NCI-H526 treated with DMSO at 0.1 percent for 48 hours (cell line): ENCODE measurements at regions not wholly inside any gene's neighbourhood (a gene's known extent, or its start where the extent isn't known, plus 50 kb on each side); places are given as distances from the start of the nearest gene placed in this dataset.
"Not testable (repeated sequence)": the region's sequence is repeated elsewhere in the genome, so short reads cannot be mapped to it uniquely, and the experiment has no call there.

Source experiments
- DNase-seq: peaks from one replicate; lab custom pipeline; 2025; lab: John Stamatoyannopoulos, UW

GRCh38 chr10:63077800-63078199, 55.3 kb upstream of the NRBF2 start:
- DNase-seq = no peak

DNA sequence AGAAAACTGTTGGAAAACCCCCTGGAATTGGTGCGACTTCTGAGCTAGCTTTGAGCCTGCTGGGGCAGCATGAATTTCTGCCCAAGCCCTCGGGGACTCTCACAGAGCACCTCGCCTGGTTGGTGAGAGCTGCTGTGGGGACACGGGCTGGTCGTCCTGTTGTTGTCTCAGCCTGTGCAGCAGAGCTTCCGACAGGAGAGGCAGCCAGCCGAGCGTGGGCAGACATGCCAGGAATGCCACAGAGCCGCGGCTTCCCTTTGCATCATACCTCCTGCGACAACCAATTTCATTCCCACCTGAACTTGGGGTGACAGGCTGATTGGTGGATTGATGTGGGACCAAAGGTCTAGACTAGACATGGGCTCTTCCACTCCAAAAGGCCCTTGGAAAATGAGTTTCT, 60.2 kb upstream of the NRBF2 start:
- no peak for DNase-seq

GRCh38 chr10:63071145-63071544, 62.0 kb upstream of the NRBF2 start:
- DNase-seq = no peak

GRCh38 chr10:63069318-63069717, 63.8 kb upstream of the NRBF2 start:
- DNase-seq = no peak

DNA sequence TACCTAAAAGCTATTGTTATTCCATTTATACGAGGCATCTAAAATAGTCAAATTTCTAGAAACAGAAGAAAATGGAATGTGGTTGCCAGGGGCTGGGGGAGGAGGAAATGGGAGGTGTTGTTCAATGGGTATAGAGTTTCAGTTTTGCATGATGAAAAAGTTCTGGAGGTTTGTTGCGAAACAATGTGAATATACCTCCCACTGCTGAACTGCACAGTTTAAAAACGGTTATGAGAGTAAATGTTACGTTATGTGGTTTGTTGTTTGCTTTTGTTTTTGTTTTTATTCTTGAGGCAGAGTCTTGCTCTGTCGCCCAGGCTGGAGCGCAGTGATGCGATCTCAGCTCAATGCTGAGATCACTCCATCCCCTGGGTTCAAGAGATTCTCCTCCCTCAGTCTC, 64.9 kb upstream of the NRBF2 start:
- peak; percentile 9 for DNase-seq

DNA sequence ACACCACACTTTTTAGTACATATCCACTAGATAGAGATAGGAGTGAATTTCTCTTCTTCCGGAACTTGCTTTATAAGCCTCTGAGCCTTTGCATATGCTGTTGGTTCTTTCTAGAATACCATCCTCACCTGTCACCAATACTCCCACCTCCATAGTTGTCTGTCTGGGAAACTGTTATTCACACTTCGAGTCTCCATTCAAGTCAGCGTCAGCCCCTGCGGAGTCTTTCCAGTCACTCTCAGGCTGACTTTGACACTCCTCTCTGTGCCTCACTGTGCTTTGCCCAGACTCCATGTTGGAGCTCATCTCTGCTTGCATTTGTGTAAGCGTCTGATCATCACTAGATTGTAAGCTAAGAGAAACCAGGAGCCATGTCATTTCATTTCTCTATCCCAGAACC, 66.5 kb upstream of the NRBF2 start:
- no peak for DNase-seq

GRCh38 chr10:63064706-63065105, 68.4 kb upstream of the NRBF2 start:
- DNase-seq = no peak

GRCh38 chr10:63058236-63058635, 74.9 kb upstream of the NRBF2 start:
- no peak for DNase-seq

- no peak for DNase-seq
Measured at GRCh38 chr10:63057509-63057908, 75.6 kb upstream of the NRBF2 start.

DNA sequence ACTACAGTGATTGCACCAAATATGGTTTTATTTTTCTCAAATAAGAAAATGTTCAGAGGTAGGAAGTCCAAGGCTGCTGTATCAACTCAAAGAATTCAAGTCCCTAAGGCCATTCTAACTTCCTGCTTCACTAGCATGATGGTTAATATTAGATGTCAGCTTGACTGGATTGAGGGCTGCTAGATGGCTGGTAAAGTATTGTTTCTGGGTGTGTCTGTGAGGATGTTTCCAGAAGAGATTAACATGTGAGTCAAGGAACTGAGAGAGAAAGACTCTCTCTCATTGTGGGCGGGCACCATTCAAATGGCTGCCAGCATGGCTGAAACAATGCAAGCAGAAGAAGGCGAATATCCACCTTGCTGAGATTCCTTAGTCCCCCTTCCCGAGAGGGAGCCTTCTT, 77.4 kb upstream of the NRBF2 start:
- no peak for DNase-seq

DNA sequence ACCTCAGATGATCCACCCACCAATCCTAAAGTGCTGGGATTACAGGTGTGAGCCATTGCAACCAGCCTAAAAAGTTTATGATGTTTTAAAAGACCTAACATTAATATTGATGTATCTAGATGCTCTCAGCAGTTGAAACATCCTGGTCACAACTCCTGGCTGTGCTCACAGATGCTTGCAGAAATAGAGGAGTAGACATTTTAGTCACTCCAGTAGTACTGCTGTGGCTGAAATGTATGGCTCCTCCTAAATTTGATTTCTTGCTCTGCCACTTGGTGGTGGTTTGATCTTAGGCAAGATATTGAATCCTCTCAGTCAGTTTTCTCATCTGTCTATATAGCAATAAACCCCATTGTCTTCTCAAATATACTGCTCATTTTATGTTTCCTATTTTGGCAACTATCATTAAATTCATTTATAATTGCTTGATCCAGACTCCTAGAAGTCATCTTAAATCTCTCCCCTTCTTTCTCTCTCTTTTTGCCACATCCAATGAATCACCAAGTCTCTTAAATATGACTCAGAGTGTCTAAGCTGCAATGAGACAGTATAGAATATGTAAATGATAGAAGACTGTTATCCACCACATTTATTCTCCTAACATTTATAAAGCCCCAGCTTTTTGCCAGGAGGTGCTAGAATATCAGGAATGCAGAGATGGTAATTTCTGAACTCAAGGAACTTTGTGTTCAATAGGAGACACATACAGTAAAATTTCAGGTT, 78.1 kb upstream of the NRBF2 start:
- no peak for DNase-seq

GRCh38 chr10:63052083-63052482, 81.0 kb upstream of the NRBF2 start:
- no peak for DNase-seq

DNA sequence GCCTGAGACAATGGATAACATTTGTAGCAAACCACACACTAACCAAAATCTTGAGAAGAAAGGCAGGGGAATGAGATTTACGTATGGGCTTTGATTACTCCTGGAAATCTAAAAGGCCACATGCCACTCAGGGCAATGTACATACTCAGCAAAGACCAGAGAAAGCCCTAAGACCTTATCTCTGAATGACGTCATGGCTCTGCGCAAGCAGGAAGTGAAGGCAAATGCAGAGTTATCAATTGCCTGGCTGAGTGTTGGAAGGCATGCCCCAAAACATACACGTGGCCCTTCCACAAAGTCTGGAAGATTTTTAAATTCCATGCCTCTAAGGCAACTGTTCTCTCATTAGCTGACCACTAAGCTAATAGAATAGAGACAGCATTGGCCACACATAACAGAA, 90.9 kb upstream of the NRBF2 start:
- DNase-seq = no peak

DNA sequence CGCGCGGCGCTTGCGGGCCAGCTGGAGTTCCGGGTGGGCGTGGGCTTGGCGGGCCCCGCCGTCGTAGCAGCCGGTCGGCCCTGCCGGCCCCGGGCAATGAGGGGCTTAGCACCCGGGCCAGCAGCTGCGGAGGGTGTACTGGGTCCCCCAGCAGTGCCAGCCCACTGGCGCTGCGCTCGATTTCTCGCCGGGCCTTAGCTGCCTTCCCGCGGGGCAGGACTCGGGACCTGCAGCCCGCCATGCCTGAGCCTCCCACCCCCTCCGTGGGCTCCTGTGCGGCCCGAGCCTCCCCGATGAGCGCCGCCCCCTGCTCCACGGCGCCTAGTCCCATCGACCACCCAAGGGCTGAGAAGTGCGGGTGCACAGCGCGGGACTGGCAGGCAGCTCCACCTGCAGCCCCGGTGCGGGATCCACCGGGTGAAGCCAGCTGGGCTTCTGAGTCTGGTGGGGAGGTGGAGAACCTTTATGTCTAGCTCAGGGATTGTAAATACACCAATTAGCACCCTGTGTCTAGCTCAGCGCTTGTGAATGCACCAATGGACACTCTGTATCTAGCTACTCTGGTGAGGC, 99.4 kb upstream of the NRBF2 start:
- DNase-seq = not testable (repeated sequence)

GRCh38 chr10:63030536-63030935, 102.6 kb upstream of the NRBF2 start:
- DNase-seq = no peak

GRCh38 chr10:63027531-63027930, 105.6 kb upstream of the NRBF2 start:
- DNase-seq = no peak

DNA sequence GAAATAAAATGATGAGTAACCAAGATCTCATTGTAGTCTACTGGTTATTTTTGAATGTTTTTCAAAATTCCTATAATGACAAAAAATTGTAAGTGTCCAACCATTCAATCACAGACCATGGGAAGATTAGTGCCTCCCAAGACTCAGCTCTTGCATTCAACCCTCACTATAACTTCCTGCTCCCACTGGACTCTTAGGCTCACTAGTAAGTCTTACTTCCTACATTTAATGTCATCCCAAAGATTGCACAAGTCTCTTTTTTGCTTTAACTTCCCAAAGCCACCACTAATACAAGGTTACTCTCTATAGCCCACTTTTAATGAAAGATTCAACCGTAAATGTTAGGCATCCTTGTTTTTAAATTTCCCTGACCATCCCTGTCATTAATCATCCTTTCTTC, 111.9 kb upstream of the NRBF2 start:
- DNase-seq = no peak

- DNase-seq = no peak
Measured at GRCh38 chr10:63013755-63014154, 119.4 kb upstream of the NRBF2 start.

DNA sequence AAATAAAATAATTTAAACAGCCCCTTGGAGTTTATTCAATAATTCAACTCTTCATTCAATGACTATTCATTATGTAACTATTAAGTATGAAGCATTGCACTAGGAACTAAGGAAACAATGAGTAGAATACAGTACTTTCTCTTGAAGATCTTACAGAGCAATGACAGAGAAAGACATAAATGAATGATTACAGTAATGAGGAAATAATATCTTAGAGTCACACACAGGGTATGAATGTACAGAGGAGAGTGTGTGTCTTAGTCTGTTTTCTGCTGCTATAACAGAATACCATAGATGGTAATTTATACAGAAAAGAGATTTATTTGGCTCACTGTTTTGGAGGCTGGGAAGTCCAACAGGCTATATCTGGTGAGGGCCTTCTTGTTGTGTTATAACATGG, 120.5 kb upstream of the NRBF2 start:
- DNase-seq = no peak

DNA sequence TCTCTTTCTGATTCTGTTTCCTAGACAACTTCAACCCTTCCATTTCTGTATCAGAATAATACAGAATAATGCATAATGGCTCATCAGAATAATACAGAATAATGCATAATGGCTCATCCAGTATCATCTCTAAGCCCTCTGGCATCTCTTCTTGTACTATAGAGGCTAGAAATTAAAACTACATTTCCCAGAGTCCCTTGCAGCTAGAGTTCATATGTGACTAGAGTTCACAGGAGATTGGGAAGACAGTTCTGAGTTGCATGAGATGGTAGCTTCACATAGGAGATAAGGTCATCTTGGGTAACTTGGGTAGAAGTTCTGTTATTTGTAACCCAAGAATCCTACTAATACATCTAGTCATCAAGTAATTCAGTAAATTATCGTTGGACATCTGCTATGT, 122.9 kb upstream of the NRBF2 start:
- no peak for DNase-seq

DNA sequence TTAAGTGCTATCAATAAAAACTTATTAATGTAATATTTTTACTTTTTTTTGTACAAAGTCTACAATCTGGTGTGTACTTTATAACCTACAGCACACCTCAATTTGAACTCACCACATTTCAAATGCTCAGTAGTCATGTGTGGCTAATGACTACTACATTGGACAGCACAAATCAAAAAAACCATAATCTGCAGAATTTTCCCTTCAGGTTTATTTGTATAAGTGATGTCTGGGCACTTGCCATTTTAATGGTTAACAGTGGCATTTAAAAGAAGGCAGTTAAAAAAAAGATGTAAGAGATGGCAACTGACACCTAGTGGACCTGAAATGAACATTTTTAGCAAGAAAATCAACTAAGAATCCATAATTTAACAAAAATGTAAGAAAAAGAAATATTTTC, 124.6 kb upstream of the NRBF2 start:
- no peak for DNase-seq

DNA sequence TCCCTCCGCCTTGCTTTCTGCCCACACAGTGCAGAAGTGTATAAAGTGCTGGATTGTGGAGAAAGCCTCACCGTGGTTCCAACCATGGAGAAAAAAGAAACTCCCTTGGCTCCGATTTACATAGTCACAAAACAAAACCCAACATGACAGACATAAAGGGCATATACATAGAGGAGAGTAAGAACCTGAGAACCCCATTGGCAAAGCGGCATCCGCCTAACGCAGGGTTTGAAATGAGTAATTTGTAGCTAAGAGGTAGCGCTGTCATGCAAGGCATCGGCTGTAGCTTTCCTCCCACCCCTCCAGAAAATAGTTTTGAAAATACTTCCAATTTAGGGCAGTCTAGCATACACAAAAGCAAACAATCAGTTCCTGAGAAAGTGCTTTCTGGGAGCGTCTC, 126.0 kb upstream of the NRBF2 start:
- no peak for DNase-seq

GRCh38 chr10:63005246-63005645, 127.9 kb upstream of the NRBF2 start:
- no peak for DNase-seq

DNA sequence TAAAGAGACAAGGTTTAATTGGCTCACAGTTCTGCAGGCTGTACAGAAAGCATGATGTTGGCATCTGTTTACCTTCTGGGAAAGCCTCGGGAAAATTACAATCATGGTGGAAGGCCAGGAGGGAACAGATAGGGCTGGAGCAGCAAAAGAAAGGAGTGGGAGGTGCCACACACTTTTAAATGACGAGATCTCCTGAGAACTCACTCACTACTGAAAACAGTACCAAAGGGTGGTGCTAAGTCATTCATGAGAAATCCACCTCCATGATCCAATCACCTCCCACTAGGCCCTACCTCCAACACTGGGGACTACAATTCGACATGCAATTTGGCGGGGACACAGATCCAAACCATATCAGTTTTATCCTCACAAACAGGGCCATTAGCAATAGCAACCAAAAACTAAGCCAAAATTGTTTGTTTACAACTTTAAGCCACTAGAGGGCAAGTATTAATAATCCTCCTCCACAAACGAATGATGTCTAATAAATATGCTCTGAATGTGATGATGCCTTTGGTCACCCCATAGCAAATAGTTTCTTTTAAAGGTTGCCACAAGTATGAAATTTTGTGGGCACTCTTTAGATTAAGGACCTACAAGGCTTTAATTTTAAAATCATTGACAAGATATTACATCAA, 129.2 kb upstream of the NRBF2 start:
- DNase-seq = no peak
